HG03571 (cell line): ENCODE measurements at regions not wholly inside any gene's neighbourhood (a gene's known extent, or its start where the extent isn't known, plus 50 kb on each side); places are given as distances from the start of the nearest gene placed in this dataset.

Experiments
- ATAC-seq: cut with Tn5 transposase; IDR thresholded peaks from one replicate; pipeline ENCODE4 v1.9.1; 2021; ENCODE audit not compliant: unreplicated experiment

DNA sequence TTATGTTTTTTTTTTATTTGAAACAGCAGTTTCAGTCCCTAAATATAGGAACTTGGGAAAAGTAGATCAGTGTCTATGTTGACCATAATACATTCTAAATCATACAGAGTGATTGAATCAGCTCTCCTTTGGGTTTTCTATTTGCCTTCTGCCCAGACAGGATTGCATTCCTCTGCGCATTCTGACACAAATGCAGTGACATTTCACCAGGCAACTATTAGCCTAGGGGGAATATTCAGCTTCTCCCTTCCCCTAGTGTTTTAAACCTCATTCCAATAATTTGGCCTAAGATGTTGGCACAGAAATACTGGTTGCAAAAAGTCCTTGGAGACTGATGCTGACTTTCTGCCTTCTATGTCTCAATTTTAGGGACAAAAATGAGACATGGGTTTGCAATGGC lies 172.8 kb downstream of the PTGER3 start:
- ATAC-seq, result no peak

DNA sequence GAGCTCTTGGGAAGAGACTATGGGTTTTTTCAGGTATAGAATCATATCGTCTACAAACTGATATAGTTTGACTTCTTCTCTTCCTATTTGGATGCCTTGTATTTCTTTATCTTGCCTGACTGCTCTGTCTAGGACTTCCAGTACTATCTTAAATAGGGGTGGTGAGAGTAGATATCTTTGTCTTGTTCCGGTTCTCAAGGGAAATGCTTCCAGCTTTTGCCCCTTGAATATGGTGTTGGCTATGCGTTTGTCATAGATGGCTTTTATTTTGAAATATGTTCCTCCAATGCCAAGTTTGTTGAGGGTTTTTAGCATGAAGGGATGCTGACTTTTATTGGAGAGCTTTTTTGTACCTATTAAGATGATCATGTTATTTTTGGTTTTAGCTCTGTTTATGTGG lies 170.3 kb downstream of the PTGER3 start:
- ATAC-seq, result no peak

DNA sequence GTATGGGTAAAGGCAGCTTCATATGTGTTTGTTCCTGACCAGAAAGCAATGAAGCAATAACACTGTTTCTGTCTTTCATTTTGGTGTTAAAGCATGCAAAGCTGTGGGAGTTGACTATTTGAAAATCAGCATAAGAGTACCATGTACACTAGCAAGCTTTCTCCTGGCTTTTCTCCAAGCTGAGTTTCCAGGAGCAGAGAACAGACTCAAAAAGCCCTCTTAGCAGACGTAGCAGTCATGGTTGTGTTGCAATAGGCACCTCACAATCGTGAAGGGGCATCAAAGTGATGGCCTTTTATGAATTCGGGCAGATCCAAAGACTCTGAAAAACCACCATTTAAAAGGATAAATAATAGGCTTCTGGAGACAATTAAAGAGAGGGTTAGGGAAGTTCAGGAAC lies 159.7 kb downstream of the PTGER3 start:
- no peak for ATAC-seq

DNA sequence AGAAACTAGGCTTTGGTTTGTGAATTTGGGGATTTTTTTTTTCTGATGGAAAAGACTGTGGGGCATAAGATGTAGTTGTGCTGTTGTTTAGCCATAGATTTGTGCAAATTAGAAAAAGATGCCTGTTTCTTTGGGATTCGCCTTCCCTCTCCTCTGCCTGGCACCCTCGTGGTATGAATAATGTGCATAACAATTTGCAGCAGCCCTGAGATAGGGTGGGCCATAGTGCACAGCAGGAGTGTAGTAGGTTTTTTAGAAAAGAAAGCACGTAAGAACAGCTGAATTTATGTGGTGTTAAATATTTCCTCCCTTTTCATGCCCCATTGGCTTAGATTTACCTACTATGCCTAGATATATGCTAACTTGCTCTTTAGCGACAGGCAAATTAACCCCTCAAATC lies 158.9 kb downstream of the PTGER3 start:
- no peak for ATAC-seq

DNA sequence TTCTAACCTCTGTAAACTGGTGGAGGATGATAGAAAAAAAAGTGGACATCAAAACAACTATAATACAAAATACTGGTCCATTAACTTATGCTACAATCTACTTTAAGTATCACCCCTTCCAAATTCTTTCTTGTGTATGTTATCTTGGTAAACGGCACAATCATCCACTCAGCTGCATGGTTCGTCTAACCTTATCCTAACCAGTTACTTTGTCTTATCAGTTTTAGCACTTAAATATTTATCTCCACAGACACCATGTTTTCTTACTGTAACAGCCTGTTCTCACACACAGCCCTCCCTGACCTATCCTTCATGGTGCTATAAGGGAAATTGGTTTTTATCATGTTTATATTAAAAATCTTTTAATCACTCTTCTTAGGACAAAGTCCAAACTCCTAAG lies 157.2 kb downstream of the PTGER3 start:
- ATAC-seq, result no peak

DNA sequence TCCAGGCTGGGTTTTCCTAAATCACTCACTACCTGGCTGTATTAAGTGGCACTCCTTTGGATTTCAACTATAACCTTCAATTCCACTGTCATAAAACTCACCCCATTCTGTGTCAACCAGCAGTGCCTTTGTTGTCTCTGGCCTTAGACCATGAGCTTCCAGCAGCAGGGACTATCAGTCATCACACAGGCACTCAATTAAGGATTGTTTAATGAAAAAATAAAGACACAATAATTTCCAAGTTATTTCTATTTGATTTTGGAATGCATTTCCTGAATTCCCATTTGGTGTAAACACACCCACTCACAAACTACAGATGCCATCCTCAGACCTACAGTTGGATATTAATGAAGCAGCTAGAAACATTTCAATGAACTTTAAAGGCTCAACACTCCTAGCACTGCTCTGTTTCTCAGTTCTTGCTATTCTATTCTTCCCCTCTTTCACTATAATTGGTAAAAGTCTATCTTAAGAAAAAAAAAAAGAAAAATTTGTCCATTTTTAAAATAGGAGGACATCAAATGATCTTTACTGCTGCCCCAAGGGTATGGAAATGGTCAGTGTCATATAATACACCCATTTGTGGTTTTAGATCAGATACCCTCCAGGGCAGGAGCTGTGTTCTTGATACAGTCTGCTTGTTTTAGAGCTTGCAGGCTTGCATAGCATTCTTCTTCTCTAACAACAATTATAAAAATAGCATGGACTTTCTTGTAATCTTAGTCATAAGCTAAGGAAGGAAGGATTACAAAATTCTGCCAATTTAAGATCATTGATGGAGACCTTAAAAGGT lies 156.4 kb downstream of the PTGER3 start:
- no peak for ATAC-seq

DNA sequence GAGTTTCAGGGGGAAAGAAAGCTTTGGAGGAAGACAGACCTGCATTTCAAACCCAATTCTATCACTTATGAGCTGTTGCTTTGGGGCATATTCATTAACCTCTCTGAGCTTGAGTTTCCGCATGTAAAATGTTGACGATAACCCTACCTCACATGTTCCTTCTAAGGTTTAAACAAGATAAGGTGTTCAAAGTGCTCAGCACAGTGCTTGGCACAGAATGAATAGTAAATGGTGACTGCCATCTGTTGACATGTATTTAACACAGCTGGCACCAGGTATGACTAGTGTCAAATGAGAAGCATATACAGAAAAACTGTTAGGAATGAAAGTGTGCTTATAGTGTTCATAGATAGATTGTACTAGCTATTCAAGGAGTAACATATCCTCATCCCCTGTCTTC lies 155.5 kb downstream of the PTGER3 start:
- no peak for ATAC-seq

DNA sequence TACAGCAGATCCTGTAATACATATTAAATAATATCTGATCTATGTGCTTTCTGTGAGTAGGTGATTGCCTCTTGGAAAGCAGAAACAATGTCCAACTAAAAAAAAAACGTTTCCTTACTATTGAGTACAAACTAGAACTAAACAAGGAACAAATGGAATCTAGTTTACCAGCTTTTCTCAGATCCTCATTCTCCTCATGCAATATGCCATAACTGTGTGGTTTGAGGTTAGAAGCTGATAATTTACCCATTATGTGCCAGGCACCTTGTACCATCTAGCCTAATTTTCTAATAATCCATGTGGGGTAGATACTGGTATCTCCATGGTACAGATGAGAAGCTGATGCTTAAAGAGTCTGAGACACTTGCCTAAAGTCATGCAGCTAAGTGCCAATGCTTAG lies 154.7 kb downstream of the PTGER3 start:
- no peak for ATAC-seq

DNA sequence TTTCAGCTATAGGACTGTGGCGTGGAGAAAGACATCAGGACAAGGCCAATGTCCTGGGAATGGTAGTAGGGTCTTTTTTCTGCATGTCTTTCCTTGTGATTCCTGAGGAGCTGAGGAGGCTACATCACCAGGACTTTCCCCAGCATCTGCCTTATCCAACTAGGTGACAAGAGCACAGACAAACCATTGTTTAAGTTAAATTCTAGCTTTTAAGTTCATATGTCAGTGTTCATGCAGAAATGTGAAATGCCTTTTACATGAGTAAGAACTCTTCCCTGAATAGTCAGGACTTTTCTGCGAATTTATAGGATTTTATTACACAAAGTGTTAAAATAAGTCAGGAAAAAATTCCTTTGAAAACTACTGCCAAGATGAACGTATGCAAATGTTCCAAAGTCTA lies 154.2 kb downstream of the PTGER3 start:
- ATAC-seq, result no peak

DNA sequence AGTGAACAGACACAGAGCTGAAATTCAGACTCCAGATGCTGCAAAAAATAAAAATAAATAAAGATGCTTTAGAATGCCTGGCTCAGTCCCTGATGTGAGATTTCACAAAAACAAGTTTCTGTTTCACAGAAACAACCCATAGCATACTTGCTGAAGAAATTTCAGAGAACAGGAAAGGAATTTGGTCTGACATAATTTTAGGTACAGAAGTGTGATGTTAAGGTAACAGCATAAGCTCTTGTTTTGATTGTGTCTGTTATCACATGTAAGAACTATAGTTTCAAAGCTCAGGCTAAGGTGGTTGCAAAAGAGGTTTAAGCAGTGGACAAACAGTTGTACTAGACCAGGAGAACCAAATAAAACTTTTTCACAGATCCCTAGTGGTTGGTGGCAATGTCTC lies 152.1 kb downstream of the PTGER3 start:
- ATAC-seq, result no peak

DNA sequence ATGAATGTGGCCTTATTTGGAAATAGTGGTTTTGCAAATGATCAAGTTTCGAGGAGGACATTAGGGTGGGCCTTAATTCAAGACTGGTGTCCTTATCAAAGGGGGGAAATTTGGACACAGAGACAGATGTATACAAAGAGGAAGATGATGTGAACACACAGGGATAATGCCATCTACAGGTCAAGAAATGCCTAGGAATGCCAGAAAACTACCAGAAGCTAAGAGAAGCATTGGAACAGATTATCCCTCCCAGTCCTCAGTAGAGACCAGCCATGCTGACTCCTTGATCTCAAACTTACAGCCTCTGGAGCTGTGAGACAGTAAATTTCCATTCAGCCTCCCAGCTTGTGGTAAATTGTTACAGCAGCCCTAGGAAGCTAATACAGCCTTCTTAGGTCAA lies 151.4 kb downstream of the PTGER3 start:
- ATAC-seq, result no peak

DNA sequence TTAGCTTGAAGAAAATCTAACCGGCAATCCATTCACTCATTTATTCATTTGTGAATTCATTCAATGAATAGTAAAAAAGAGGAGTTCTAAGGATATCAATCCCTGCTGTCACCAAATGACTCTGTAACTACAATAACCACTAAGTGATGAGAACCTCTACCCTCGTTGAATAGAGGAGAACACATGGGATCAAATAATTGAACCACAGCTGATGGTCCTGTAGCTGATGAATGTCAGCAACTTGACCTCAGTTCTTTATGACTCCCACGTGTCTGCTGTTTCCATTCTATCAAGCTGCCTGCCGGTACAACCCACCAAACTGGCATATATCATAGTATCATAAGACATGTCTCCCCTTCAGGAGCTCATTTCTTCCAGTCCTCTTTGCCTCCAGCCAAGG lies 150.3 kb downstream of the PTGER3 start:
- ATAC-seq, result no peak

DNA sequence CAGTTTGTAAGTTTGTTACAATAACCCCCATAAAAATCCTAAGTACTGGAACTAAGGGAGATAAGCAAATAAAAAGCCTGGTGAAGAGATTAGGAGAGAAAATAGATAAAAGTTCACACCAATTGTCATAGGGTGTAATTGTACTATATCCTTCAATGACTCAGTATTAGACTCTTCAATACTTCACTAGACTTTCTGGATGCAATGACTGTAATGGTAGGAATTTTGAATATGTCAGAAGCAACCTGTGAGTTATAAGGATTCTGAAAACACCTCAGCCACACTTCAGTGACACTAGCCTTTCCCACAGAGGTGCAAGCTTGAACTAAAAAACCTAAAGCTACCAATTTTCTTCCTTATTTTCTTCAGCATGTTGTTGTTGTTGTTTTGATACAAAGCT lies 147.9 kb downstream of the PTGER3 start:
- ATAC-seq, result no peak

DNA sequence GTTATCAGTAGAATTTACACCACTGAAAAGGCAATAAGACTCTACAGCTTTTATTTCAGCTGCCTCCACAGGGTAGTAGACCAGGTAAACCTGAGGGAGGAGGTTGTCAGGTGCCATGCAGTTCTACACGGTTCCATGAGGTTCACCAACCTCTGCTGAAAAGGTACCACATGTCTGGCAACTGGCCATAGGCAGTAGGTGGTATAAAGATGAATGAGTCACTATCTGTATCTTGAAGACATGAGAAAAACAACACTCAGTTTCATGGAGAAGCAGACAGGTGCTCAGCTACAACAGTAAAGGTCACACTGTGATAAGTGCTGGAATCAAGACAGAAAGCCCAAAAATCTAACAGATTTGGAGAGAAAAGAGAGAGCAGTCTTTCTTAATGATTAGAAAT lies 145.4 kb downstream of the PTGER3 start:
- no peak for ATAC-seq

DNA sequence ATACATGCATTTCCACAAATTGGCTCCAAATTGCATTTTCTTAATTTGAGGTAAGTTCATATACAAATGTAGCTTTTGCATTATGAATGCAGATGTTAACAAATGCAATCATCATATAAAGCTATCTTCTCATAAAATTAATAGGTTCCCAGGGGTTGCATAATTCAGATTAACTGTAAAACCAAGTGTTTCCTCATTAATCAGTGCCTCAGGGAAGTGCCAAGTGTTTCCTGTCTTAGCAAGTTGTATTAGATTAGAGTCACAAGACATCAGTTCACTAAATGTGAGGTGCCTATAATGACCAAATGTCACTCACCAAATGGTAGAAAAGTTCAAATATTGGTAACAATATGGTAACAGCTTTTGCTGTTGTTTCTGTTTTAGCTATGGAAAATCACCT lies 140.8 kb downstream of the PTGER3 start:
- no peak for ATAC-seq

DNA sequence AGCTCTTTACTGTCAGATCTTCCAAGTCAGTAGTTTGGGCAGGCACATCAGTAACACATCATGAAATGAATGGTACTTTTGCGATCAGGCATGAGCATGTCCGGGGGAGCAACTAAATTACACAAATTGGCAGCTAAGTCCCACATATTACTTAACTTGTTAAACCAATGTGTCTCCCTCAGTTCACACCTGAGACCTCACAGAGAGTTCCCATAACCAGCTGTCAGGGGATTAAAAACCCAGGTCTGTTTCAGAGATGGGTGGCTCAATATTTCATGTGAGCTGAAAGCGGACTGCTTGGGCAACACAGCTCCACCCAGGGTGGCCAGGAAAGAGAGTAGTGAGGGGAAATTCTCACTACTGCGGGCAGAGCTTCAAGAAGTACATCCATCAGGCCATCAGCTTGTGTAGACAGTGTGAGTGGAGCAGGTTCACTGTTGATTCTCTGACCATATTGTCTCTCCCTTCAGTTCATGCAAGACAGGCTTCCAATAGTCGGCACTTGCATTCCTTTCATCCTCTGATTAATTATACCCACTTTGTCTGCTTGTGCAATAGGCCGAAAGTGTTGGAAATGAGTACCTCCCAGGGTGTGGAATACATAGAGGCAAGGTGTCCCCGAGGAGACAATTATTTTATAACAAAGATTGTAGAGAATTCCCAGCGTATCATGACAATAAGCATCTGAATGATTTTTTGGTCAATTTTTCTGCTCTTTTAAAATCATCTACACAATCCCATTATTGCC lies 139.9 kb downstream of the PTGER3 start:
- no peak for ATAC-seq

DNA sequence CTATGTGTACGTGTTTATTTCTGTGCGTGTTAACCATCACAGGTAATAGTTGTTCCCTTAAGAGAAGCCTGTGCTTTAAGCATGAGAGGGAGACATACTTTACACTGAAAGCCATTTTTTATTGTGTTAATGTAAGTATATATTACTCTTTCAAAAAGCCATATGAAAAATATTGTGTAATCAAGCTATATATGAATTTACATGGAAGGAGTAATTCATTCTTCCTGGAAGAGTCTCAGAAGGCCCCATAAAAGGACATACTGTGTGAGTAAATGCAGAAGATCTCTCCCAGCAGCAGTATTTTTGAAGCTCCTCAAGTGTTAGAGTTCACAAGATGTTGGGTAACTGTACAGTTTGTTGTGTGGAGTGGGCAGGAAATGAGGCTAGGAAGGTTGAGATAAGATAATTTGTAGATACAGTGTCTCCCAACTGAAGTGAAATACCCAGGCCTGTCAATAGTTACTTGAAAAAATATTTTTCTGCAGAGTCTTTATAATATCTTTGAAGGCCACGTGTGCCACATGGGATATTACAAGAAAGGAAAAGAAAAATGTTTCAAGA lies 138.3 kb downstream of the PTGER3 start:
- ATAC-seq, result no peak

DNA sequence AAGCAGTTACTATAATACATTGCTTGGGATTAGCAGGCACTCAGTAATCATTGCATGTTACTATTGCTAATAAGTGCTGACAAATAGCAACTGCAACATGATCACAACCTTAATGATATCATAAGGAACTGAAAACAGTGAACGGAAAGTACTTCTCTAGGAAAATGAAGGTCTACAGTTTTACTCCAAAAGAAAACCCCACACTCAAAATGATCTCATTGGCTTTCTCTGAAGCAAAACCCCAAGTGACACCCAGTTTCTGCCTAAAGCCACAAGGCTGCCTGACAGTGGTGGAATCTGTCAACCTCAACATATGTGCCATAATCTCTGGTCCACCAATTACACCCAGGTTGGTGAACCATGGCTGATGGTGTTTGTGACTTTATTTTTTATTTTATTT lies 137.6 kb downstream of the PTGER3 start:
- ATAC-seq, result no peak

DNA sequence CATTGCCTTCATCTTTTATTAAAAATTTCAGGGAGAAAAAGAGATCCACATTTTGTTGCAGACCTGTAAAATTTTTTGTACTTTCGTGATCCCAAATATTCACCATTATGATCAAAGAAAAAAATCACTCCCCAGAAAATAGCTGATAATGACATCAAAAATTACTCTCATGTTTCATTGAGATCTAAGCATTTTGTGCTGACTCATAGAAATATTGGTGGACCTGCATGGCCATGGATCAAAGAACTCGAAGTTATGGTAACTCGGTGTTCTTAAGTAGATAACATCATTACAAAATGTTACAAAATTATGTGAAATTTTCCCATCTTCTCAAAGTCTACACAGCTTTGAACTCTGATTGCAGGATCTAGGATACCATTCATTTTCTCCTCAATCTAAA lies 135.8 kb downstream of the PTGER3 start:
- ATAC-seq, result no peak

DNA sequence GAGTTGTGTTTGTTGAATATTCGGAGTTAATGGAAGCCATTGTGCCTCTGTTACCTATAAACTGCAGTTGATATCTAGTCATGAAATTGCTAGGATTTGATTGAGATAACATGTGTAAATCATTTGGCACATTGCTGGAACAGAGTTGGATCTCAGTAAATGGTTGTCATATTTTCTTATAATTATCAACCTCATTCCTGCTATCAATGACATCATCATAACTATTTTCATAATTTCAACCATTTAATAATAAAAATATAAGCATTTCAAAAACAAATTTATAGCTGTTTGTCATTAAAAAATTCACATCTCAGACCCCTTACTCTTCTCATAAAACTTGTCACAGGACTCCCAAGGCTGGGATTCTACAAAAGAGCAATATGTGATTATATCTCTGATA lies 133.4 kb downstream of the PTGER3 start:
- ATAC-seq, result no peak

DNA sequence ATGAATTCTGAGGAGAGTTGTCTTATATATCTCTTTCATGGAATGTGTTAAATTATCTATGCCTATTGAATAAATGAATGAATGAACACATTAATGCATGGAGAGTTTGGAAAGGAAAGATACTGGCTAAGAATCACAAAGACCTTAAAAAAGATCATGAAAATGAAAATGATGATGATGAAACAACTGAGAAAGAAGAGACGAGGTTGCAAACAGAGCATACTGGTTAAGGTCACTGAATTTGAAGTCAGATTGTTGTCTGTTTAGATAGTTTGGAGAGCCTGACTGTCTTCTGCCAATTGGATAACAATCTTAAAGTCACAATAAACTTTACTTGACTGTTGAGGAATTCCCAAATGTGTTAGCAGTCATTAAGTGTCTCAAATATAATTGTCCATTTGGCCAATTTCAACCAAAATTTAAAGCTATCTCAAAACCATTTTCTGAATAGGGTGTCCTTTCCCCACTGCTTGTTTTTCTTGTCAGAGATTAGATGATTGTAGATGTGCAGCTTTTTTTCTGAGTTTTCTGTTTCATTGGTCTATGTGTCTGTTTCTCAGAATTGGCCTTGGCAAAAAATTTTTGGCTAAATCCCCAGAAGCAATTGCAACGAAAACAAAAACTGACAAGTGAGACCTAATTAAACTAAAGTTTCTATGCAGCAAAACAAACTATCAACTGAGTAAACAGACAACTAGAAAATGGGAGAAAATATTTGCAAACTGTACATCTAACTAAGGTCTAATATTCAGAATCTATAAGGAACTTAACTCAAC lies 132.2 kb downstream of the PTGER3 start:
- no peak for ATAC-seq

DNA sequence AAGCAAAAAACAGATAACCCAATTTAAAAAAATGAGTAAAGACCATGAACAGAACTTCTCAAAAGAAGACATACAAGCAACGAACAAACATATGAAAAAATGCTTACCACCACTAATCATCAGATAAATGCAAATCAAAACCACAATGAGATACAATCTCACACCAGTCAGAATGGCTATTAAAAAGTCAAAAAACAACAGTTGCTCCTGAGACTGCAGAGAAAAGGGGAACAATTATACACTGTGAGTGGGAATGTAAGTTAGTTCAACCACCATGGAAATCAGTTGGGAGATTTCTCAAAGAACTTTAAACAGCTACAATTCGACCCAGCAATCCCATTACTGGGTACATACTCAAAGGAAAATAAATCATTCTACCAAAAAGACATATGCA lies 131.6 kb downstream of the PTGER3 start:
- ATAC-seq, result no peak
